Activated CD4-positive, CD25-positive, alpha-beta regulatory T cell treated with anti-CD3 and anti-CD28 coated beads, Interleukin-2, amount 50 U/mL, for 24 hours (primary cell): ENCODE measurements at regions not wholly inside any gene's neighbourhood (a gene's known extent, or its start where the extent isn't known, plus 50 kb on each side); places are given as distances from the start of the nearest gene placed in this dataset.
"Not testable (repeated sequence)": the region's sequence is repeated elsewhere in the genome, so short reads cannot be mapped to it uniquely, and the experiment has no call there.

ENCODE experiments used
- ATAC-seq, 2 donors: fragments of 150-1000 bp; cut with Tn5 transposase; one replicate each; pipeline ENCODE4 v1.10.0; 2021; ENCODE audit warnings: mild to moderate bottlenecking in 1 of 2, moderate library complexity in 1 of 2

GRCh38 chr7:121519548-121520521 is 123.7 kb upstream of the FAM3C start:
- peak in 1 of 2 donors; percentile 17 for ATAC-seq

DNA sequence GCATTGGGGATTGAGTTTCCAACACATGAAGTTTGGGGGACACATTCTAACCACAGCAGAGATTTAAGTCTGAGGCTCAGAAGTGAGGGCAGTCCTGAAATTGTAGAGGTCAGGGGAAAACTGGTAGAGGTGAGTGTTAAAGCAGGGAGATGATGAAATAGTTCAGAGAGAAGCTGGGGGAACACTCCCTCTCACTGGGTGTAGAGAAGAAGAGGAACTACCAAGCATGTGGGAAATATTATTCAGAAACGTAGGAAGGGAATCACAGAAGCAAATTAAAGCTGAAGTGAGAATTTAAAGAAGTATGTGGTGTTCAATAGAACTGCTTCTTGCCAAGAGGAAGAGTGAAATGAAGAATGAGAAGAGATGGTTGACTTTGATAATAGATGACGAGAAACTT is 121.5 kb upstream of the FAM3C start:
- no peak for ATAC-seq

DNA sequence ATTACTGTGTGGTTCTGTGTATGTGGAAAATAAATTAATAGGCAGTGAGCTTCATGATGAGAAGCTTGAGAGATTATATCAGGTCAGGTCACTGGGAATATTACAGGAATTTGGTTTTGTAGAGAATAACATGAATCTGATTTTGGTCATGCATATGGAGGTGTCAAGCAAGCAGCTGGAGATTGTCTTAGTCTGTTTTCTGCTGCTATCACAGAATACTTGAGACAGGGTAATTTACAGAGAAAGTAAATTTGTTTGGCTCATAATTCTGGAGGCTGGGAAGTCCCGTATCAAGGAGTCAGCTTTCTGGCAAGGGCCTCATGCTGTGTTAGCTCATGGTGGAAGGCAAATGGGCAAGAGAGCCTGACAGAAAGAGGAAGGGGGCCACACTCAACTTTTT is 120.7 kb upstream of the FAM3C start:
- ATAC-seq = no peak

GRCh38 chr7:121515630-121516401 is 119.7 kb upstream of the FAM3C start:
- ATAC-seq = no peak

GRCh38 chr7:121515229-121515628 is 119.1 kb upstream of the FAM3C start:
- ATAC-seq = no peak

DNA sequence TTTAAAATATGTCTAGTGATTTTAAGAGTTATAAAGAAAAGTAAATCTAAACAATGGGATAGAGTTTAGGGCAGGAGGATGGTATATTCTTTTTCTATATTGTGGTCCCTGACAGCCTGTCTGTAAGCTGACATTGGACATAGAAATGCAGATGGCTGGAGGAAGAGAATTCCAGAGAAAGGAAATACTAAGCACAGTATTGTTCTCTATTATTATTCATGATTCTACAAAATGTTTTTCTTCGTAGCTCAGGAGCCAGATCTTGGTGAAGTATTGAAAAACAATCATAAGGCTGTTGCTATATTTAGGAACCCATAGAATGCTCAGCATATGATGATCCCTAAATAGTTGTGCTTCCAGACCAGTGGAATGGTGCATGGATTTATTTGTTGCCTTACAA is 117.0 kb upstream of the FAM3C start:
- no peak for ATAC-seq

- no peak for ATAC-seq
These were observed 114.9 kb upstream of the FAM3C start for GRCh38 chr7:121510858-121511482.

GRCh38 chr7:121510302-121510701 is 114.2 kb upstream of the FAM3C start:
- ATAC-seq = no peak

DNA sequence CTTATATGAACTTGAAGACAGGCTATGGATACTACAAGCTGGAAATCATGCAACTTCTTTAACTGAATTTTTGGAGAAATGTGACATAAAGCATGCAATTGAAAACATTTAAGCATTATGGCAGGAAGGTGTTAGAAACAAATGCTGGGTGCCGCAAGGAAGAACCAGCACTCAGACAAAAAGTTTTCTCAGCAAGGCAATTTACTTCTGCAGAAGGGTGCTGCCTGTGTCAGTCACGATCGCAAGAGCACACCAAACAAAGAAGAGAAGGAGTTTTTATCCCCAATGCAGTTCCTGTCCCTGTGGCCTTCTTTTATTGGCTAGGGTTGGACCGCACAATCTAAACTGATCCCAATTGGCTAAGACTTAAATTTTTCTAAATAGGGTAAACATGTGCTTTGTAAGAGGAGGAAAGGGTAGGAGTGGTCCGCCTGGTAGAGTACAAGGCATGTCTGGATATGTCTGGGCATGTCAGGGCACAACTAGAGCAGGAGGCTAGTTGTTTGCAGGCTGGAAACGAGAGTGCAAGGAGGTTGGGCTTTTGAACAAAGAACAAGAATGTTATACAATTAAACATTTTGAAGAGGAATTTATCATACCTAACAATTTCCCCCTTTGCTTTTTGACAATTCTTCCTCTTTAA is 109.6 kb upstream of the FAM3C start:
- no peak for ATAC-seq

DNA sequence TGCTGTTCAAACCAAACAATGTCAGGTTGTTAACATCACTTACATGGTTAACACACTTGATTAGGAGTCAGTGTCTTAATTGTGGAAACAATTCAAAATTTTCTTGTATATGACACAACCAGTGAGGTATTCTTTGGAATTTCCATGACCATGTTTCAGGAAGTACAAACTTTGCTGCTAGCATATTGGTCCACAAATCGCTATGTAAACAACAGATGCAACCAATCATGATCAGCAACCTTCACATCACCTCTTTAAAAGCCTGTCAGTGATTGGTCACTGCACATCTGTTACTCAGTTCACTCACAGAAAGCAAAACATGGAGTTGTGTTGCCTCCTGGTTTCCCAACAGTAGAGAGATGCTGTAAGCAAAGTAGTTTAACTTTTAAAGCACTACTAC is 108.9 kb upstream of the FAM3C start:
- ATAC-seq = no peak

DNA sequence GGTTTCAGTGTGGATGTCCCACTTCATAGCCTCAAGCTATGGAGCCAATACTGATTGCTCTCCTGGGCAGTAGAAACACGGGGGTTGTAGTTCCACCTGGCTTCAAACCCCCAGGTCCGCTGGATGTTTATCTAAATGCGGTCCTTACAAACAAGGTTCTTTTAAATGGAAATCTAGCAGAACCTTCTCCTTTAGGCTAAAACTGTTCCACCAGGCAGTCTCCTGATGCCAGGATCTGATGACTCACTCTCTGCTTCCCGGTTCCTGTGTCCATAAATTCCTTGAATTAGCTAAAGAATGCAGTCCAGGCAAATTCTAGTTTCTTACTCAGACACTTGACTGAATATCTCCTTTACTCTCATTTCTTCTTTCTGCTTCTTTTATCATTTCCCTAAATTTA is 108.4 kb upstream of the FAM3C start:
- no peak for ATAC-seq

DNA sequence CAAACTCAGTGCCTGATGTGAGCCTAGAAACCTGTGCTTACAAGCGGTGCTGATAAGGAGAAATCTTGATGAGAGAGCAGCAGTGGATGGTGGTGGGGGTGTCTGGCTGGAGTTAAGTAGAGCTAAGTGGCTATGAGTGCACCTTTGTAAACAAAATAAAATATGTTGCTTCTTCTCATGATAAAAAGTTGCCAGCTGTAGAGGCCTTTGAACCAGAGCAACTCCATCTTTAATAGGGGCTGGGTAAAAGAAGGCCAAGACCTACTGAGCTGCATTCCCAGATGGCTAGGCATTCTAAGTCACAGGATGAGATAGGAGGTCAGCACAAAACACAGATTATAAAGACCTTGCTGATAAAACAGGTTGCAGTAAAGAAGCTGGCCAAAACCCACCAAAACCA is 107.6 kb upstream of the FAM3C start:
- no peak for ATAC-seq

GRCh38 chr7:121503039-121503438 is 106.9 kb upstream of the FAM3C start:
- no peak for ATAC-seq

GRCh38 chr7:121501566-121501965 is 105.5 kb upstream of the FAM3C start:
- ATAC-seq = no peak

DNA sequence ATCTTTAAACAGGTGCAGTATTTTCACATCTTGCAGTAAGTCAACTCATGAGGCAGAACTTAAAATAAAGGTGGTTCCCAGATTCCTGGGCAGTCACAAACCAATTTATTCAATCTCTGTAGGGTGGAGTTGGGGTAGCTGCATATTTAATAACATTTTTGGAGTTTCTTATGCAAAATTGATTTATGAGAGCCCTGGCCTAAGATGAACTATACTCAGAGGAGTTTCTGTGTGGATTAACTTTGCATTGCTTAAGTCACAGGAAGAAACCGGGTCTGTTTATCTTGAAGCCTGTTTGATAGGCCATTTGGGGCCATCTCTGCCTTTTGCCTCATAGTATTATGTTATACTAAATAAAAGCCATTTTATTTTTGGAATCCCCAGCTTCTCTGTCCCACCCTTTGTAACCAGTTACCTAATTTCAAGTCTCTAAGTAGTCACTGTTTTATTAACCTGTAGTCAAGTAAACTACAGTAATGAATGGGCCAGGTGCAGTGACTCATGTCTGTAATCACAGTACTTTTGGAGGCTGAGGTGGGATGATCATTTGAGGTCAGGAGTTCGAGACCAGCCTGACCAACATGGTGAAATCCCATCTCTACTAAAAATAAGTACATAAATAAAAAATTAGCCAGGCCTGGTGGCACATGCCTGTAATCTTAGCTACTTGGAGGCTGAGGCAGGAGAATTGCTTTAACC is 104.4 kb upstream of the FAM3C start:
- ATAC-seq = peak; percentile 18 to 45

DNA sequence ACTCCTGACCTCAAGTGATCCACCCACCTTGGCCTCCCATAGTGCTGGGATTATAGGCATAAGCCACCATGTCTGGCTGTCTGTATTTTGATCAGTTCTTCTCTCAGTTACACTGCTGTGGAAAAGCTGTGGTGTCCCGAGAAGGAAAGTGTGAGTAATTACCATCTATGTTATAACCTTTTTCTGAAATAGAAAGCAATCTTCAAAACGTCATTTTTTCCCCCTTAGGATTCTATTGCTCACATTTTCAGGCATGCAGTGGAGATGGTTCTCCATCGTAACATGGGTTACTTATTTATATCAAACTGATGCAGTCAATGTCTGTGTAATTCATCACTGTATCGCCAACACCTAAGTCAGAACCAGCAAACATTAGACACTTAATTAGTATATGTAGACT is 103.5 kb upstream of the FAM3C start:
- peak; percentile 80 to 82 for ATAC-seq

DNA sequence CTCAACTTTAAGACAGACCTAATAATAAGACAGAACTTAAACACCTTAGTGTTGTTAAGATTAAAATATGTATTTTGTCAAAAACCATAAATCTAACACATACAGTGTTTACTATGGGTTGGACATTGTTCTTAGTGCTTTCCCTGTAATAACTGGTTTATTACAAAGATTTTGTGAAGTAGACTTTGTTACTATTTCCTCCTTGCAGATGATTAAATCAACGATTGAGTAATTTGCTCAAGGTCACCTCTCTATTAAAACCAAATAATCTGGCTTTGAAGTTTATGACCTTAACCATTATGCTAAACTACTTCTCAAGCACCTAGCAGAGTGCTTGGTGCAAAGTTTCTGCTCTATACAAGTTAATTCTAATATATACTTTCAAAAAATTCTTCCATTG is 102.7 kb upstream of the FAM3C start:
- ATAC-seq = no peak

DNA sequence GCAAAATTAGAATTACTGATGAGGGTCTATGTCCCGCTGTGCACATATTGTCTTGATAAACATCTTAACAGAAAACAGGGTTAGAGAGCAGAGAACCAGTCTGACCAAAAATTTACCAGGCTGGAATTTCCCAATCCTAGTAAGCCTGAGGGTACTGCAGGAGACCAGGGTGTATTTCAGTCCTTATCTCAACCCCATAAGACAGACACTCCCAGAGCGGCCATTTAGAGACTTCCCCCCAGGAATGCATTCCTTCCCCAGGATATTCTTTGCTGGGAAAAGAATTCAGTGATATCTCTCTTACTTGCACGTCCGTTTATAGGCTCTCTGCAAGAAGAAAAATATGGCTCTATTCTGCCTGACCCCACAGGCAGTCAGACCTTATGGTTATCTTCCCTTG is 101.4 kb upstream of the FAM3C start:
- ATAC-seq = not testable (repeated sequence)

- ATAC-seq = no peak
These were observed 98.4 kb upstream of the FAM3C start for GRCh38 chr7:121494516-121494915.

GRCh38 chr7:121493553-121493952 is 97.4 kb upstream of the FAM3C start:
- no peak for ATAC-seq

DNA sequence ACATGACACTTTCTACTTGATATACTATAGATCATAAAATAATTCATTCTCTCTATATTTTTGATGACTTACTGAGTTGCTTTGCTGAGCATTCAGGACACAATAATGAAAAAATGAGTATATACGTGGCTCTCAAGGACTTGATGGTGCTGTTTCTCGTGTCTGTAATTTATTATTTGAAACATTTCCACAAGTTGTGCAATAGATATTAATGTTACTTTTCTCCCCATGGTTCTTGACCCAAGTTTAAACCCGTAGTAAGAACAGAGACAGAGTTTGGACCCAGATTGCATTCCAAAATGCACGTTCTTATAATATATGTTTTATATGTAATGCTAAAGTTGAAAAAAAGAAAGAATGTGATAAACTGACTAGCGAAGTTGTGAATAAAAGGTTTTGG is 94.2 kb upstream of the FAM3C start:
- no peak for ATAC-seq

DNA sequence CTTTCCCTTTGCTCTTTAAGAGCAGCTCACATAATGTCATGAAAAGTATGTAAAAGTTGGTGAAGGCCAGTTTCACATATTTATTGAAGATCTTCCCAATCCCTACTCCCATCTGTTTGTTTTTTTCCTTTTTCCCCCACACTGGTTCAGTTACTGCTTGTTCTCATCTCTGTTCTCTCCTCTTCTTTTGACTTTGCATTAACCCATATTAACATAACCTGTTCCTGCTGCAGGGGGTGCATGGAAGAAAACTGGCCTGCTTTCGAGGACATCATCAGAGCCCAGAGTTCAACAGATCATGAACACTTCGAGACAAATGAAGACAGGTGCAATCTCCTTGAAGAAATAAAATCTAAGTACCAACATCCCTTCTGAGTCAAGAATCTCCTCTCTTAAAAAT is 93.3 kb upstream of the FAM3C start:
- no peak for ATAC-seq
